HL-60 (cell line): ENCODE measurements at regions not wholly inside any gene's neighbourhood (a gene's known extent, or its start where the extent isn't known, plus 50 kb on each side); places are given as distances from the start of the nearest gene placed in this dataset.
"Not testable (repeated sequence)": the region's sequence is repeated elsewhere in the genome, so short reads cannot be mapped to it uniquely, and the experiment has no call there.

Source experiments
- DNase-seq, 2 experiments: peaks; one replicate each; pipeline ENCODE4 v3.0.0-alpha.2; 2010 to 2020; ENCODE audit warnings: low read depth in 1 of 2, low spot score in 1 of 2
- H3K27ac ChIP-seq: fragments of 250-450 bp; sonication (Bioruptor Pico); replicated peaks from 2 replicates; pipeline ENCODE4 v1.5.1; 2020; ENCODE audit warnings: mild to moderate bottlenecking, moderate library complexity
- H3K27me3 ChIP-seq: fragments of 250-450 bp; sonication (Bioruptor Pico); 2 replicates; pipeline ENCODE4 v1.5.1; 2021; ENCODE audit warnings: mild to moderate bottlenecking, moderate library complexity; ENCODE audit not compliant: insufficient read depth, poor library complexity, severe bottlenecking
- H3K4me3 ChIP-seq: replicated peaks from 2 replicates; pipeline ENCODE4 v1.5.1; 2011; ENCODE audit warnings: mild to moderate bottlenecking, control low read depth, low read length; ENCODE audit not compliant: insufficient read depth
- CTCF ChIP-seq: IDR thresholded peaks from one replicate; pipeline ENCODE4 v1.5.1; 2011; ENCODE audit warnings: low read length, control low read depth, inconsistent platforms; ENCODE audit not compliant: insufficient read depth
- GABPA ChIP-seq: IDR thresholded peaks from 2 replicates; pipeline ENCODE4 v1.6.1; 2012; ENCODE audit warnings: low read depth
- POLR2AphosphoS5 ChIP-seq: IDR thresholded peaks from 2 replicates; pipeline ENCODE4 v1.6.1; 2012; ENCODE audit warnings: low read depth
- REST ChIP-seq: IDR thresholded peaks from 2 replicates; pipeline ENCODE4 v1.6.1; 2012; ENCODE audit warnings: low read depth; ENCODE audit not compliant: insufficient replicate concordance
- SPI1 ChIP-seq: IDR thresholded peaks from 2 replicates; pipeline ENCODE4 v1.6.1; 2012; ENCODE audit warnings: low read depth, mild to moderate bottlenecking, borderline replicate concordance

- H3K27me3 ChIP-seq, result no peaks in the 10 kb centered on the region
- H3K4me3 ChIP-seq, result no peak overlapping the region
- H3K27ac ChIP-seq, result no peak overlapping the region
- no peak for DNase-seq
- TF ChIP-seq CTCF, result no peak
- no peak for TF ChIP-seq SPI1
Measured at GRCh38 chr7:81457852-81458522, 311.9 kb downstream of the HGF start.

GRCh38 chr7:81453770-81454169, 316.1 kb downstream of the HGF start:
- not testable (repeated sequence) for H3K4me3 ChIP-seq, H3K27ac ChIP-seq, DNase-seq, H3K27me3 ChIP-seq

- no peak for DNase-seq
- H3K27me3 ChIP-seq, result no peaks in the 10 kb centered on the region
Measured at GRCh38 chr7:81449105-81449504, 320.7 kb downstream of the HGF start.

GRCh38 chr7:81447351-81447952, 322.4 kb downstream of the HGF start:
- Histone ChIP-seq H3K27me3 (no peaks in the 10 kb centered on the region), H3K4me3 (no peak overlapping the region), H3K27ac (no peak overlapping the region)
- TF ChIP-seq SPI1, result no peak
- TF ChIP-seq CTCF, result no peak
- no peak for TF ChIP-seq REST
- no peak for TF ChIP-seq GABPA
- no peak for TF ChIP-seq POLR2AphosphoS5
- peak in 1 of 2 experiments; percentile 6 for DNase-seq

More at GRCh38 chr7:81449105-81449504, 320.7 kb downstream of the HGF start:
- no peak for TF ChIP-seq REST
- no peak for TF ChIP-seq CTCF
- no peak for TF ChIP-seq GABPA
- TF ChIP-seq SPI1, result no peak
- no peak for TF ChIP-seq POLR2AphosphoS5
- no peak overlapping the region for H3K4me3 ChIP-seq
- no peak overlapping the region for H3K27ac ChIP-seq
